Mesothelial cell of epicardium (in vitro differentiated cells): ENCODE measurements at regions not wholly inside any gene's neighbourhood (a gene's known extent, or its start where the extent isn't known, plus 50 kb on each side); places are given as distances from the start of the nearest gene placed in this dataset.
"Not testable (repeated sequence)": the region's sequence is repeated elsewhere in the genome, so short reads cannot be mapped to it uniquely, and the experiment has no call there.

Experiments used
- DNase-seq, 2 experiments: peaks; one replicate each; pipeline ENCODE4 v3.0.0; 2021; ENCODE audit warnings: low spot score in 2 of 2; ENCODE audit not compliant: unreplicated experiment in 2 of 2
- H3K27ac Mint-ChIP-seq: 2 replicates; pipeline ENCODE4 v1.8.0; 2021; ENCODE audit warnings: mixed read lengths
- H3K27me3 Mint-ChIP-seq: 2 replicates; pipeline ENCODE4 v1.8.0; 2021; ENCODE audit warnings: low read depth, mixed read lengths
- H3K36me3 Mint-ChIP-seq: 2 replicates; pipeline ENCODE4 v1.8.0; 2021; ENCODE audit warnings: mixed read lengths
- H3K4me1 Mint-ChIP-seq: 2 replicates; pipeline ENCODE4 v1.8.0; 2021; ENCODE audit warnings: mixed read lengths
- H3K4me3 Mint-ChIP-seq: 2 replicates; pipeline ENCODE4 v1.8.0; 2021; ENCODE audit warnings: mild to moderate bottlenecking, moderate library complexity, mixed read lengths
- H3K9me3 Mint-ChIP-seq: 2 replicates; pipeline ENCODE4 v1.8.0; 2021; ENCODE audit warnings: mixed read lengths
- TF ChIP-seq, protein P1 (sequence below): fragments of 200-600 bp; sonication (generic); IDR thresholded peaks from one replicate; pipeline ENCODE4 v1.5.0; 2021; ENCODE audit warnings: antibody characterized with exemption; ENCODE audit not compliant: unreplicated experiment

DNA sequence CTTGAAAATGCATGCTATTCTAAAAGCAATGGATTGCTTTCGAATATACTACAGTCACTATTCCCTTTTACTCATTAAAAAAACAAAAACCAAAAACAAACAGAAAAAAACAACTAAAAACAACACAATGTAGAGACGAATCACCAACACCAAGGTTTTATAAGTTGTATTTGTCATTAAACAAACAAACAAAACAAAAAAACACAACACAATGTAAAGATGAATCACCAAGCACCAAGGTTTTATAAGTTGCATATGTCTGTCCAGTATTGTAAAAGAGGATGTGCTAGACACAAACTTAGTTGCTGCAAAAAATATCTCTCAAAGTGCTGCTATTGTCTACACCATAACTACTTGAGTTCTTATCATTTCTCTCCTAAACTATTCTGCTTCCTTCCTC lies 1269.2 kb downstream of the EFNA5 start:
- Mint-ChIP-seq H3K27ac (no peak overlapping the region), H3K9me3 (no peaks in the 10 kb centered on the region), H3K36me3 (no peaks in the 10 kb centered on the region), H3K4me3 (no peak overlapping the region), H3K4me1 (peaks cover 5% of the 10 kb centered on the region), H3K27me3 (no peaks in the 10 kb centered on the region)
- TF ChIP-seq, protein P1, sequence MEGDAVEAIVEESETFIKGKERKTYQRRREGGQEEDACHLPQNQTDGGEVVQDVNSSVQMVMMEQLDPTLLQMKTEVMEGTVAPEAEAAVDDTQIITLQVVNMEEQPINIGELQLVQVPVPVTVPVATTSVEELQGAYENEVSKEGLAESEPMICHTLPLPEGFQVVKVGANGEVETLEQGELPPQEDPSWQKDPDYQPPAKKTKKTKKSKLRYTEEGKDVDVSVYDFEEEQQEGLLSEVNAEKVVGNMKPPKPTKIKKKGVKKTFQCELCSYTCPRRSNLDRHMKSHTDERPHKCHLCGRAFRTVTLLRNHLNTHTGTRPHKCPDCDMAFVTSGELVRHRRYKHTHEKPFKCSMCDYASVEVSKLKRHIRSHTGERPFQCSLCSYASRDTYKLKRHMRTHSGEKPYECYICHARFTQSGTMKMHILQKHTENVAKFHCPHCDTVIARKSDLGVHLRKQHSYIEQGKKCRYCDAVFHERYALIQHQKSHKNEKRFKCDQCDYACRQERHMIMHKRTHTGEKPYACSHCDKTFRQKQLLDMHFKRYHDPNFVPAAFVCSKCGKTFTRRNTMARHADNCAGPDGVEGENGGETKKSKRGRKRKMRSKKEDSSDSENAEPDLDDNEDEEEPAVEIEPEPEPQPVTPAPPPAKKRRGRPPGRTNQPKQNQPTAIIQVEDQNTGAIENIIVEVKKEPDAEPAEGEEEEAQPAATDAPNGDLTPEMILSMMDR, result no peak
- DNase-seq, result no peak

DNA sequence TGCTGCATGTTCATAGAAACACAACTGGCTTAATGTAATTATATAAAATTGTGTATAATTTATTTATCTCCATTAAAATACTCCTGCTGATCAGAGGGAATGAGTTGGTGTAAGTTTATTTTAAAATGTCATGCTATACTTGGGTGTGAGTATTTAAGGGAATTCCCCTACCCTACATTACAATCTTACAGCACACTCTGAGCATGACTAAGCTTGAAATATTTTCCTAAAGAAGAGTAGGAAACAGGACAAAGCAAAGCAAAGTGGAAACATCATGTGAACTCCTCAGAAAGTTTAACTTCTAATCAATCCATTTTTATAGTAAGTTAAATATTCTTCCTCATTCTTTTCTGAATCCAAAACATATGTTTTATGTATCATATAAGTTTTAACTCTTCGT lies 1271.3 kb downstream of the EFNA5 start:
- H3K9me3 Mint-ChIP-seq, result no peaks in the 10 kb centered on the region
- peaks cover 5% of the 10 kb centered on the region for H3K4me1 Mint-ChIP-seq
- TF ChIP-seq, protein P1, result no peak
- H3K27ac Mint-ChIP-seq, result peak overlapping the region; percentile 54
- no peaks in the 10 kb centered on the region for H3K36me3 Mint-ChIP-seq
- H3K27me3 Mint-ChIP-seq, result no peaks in the 10 kb centered on the region
- H3K4me3 Mint-ChIP-seq, result no peak overlapping the region
- no peak for DNase-seq

DNA sequence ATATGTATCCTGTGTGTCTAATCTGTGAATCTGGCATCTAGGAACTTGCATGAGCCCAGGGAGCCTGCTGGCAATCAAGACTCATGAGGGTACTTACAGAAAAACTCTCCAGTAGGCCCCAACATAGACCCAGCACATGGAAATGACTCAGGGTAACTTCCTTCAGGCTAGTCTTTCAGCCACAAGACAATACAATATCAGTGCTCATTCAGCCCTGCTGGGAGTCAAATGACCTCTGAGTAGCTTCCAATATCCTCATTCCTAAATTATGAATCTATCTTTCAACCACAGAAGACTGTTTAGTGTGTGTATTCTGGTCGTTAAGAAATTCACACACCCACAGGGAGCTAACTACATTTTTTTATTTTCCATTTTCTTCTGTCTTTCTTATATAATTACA lies 1273.0 kb downstream of the EFNA5 start:
- no peaks in the 10 kb centered on the region for H3K36me3 Mint-ChIP-seq
- no peaks in the 10 kb centered on the region for H3K9me3 Mint-ChIP-seq
- no peak overlapping the region for H3K4me3 Mint-ChIP-seq
- DNase-seq, result no peak
- H3K4me1 Mint-ChIP-seq, result peaks cover 5% of the 10 kb centered on the region
- H3K27ac Mint-ChIP-seq, result no peak overlapping the region
- H3K27me3 Mint-ChIP-seq, result no peaks in the 10 kb centered on the region
- TF ChIP-seq, protein P1, result no peak

DNA sequence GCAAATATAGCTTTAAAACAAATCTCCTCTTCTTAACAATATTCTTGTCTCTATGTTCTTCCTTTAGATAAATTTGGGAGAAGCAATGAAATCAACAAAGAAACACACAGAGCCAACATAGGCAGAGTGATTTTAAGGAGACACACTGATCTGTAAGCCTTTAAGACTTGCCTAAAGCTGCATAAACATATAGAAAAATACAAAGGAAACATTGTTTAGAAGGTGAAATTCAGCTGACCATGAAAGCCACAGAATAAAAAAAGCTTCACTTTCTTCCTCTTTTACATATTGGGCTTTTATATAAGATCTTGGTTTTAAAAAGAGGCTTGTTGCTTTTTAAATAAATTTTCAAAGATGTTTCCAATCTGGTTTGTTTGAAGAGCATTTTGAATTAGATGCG lies 1277.5 kb downstream of the EFNA5 start:
- Mint-ChIP-seq H3K4me1 (no peaks in the 10 kb centered on the region), H3K27me3 (no peaks in the 10 kb centered on the region), H3K27ac (no peak overlapping the region), H3K9me3 (no peaks in the 10 kb centered on the region), H3K36me3 (no peaks in the 10 kb centered on the region), H3K4me3 (no peak overlapping the region)
- DNase-seq, result no peak
- TF ChIP-seq, protein P1, result no peak

DNA sequence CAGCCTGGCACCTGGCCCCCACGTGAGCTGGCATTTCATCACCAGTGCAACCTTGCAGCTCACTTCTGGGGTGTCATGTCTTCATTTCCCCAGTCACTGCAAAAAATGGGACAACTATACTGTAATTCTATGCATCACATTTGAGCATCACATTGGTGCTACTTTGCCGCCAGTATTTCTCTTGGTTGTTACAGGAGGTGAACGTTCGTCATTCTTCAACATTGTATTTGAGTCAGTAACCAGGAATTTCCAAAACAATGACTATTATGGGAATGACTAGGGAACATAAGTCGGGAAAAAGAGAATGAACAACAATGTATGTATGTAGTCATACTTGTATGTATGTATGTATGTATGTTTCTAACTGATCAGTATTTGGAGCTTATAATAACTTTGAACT lies 1278.0 kb downstream of the EFNA5 start:
- Mint-ChIP-seq H3K9me3 (no peaks in the 10 kb centered on the region), H3K27ac (no peak overlapping the region), H3K27me3 (no peaks in the 10 kb centered on the region), H3K4me3 (no peak overlapping the region), H3K36me3 (no peaks in the 10 kb centered on the region), H3K4me1 (no peaks in the 10 kb centered on the region)
- TF ChIP-seq, protein P1, result no peak
- no peak for DNase-seq

DNA sequence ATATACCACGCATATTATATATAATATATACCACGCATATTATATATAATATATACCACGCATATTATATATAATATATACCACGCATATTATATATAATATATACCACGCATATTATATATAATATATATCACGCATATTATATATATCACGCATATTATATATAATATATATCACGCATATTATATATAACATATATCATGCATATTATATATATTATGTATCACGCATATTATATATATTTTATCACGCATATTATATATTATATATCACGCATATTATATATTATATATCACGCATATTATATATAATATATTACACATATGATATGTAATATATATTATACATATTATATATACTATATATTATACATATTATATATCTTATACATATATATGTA lies 1283.0 kb downstream of the EFNA5 start:
- H3K27ac Mint-ChIP-seq, H3K4me3 Mint-ChIP-seq, H3K9me3 Mint-ChIP-seq, H3K27me3 Mint-ChIP-seq, DNase-seq, H3K4me1 Mint-ChIP-seq, H3K36me3 Mint-ChIP-seq: not testable (repeated sequence)
